H9 (cell line): ENCODE measurements at regions not wholly inside any gene's neighbourhood (a gene's known extent, or its start where the extent isn't known, plus 50 kb on each side); places are given as distances from the start of the nearest gene placed in this dataset.

ENCODE experiments used
- DNase-seq: peaks from one replicate; pipeline ENCODE4 v3.0.0-alpha.2; 2017
- H2AFZ ChIP-seq: one replicate; pipeline ENCODE4 v1.6.1; 2013; ENCODE audit warnings: mild to moderate bottlenecking, low read length, control low read depth, moderate library complexity
- H2AK5ac ChIP-seq: 2 replicates; pipeline ENCODE4 v1.6.1; 2013; ENCODE audit warnings: low read length, control low read depth, mixed read lengths; ENCODE audit not compliant: insufficient read length
- H2BK120ac ChIP-seq: one replicate; pipeline ENCODE4 v1.6.1; 2013; ENCODE audit warnings: low read depth, mild to moderate bottlenecking, low read length, control low read depth, inconsistent platforms; ENCODE audit not compliant: poor library complexity, severe bottlenecking
- H2BK12ac ChIP-seq: 2 replicates; pipeline ENCODE4 v1.6.1; 2013; ENCODE audit warnings: low read length, control low read depth, mixed read lengths, low read depth; ENCODE audit not compliant: insufficient read length
- H2BK15ac ChIP-seq: 2 replicates; pipeline ENCODE4 v1.6.1; 2013; ENCODE audit warnings: low read depth, low read length, control low read depth
- H2BK20ac ChIP-seq: one replicate; pipeline ENCODE4 v1.6.1; 2013; ENCODE audit warnings: low read depth, mild to moderate bottlenecking, low read length, control low read depth, inconsistent platforms; ENCODE audit not compliant: poor library complexity, severe bottlenecking
- H2BK5ac ChIP-seq: 2 replicates; pipeline ENCODE4 v1.6.1; 2013; ENCODE audit warnings: low read length, control low read depth, mixed read lengths; ENCODE audit not compliant: insufficient read length
- H3K14ac ChIP-seq: 2 replicates; pipeline ENCODE4 v1.6.1; 2013; ENCODE audit warnings: low read length, control low read depth; ENCODE audit not compliant: insufficient read depth
- H3K18ac ChIP-seq: 2 replicates; pipeline ENCODE4 v1.6.1; 2013; ENCODE audit warnings: low read depth, mild to moderate bottlenecking, mixed read lengths, low read length, control low read depth; ENCODE audit not compliant: insufficient read length
- H3K23ac ChIP-seq: 2 replicates; pipeline ENCODE4 v1.6.1; 2013; ENCODE audit warnings: low read length, control low read depth, mixed read lengths, low read depth; ENCODE audit not compliant: insufficient read length
- H3K23me2 ChIP-seq: 2 replicates; pipeline ENCODE4 v1.6.1; 2013; ENCODE audit warnings: low read depth, mild to moderate bottlenecking, mixed read lengths, low read length, control low read depth; ENCODE audit not compliant: insufficient read length, poor library complexity, severe bottlenecking
- H3K27ac ChIP-seq: 2 replicates; pipeline ENCODE4 v1.5.1; 2013; ENCODE audit warnings: low read length, control low read depth, mixed read lengths, low read depth; ENCODE audit not compliant: insufficient read length
- H3K27me3 ChIP-seq: 2 replicates; pipeline ENCODE4 v1.6.1; 2013; ENCODE audit warnings: low read length, control low read depth, inconsistent platforms; ENCODE audit not compliant: insufficient read depth
- H3K4ac ChIP-seq: 2 replicates; pipeline ENCODE4 v1.6.1; 2013; ENCODE audit warnings: low read depth, mild to moderate bottlenecking, control low read depth, inconsistent platforms, low read length, moderate library complexity
- H3K4me1 ChIP-seq: 2 replicates; pipeline ENCODE4 v1.6.1; 2013; ENCODE audit warnings: low read length, control low read depth, inconsistent platforms; ENCODE audit not compliant: insufficient read depth
- H3K4me2 ChIP-seq: 2 replicates; pipeline ENCODE4 v1.6.1; 2013; ENCODE audit warnings: low read length, control low read depth, mixed read lengths; ENCODE audit not compliant: insufficient read length, insufficient read depth
- H3K56ac ChIP-seq: 2 replicates; pipeline ENCODE4 v1.6.1; 2013; ENCODE audit warnings: low read depth, mild to moderate bottlenecking, mixed read lengths, low read length, control low read depth; ENCODE audit not compliant: insufficient read length
- H3K79me1 ChIP-seq: 2 replicates; pipeline ENCODE4 v1.6.1; 2013; ENCODE audit warnings: low read depth, mild to moderate bottlenecking, moderate library complexity, low read length, control low read depth, inconsistent platforms; ENCODE audit not compliant: insufficient read depth, poor library complexity, severe bottlenecking
- H3K79me2 ChIP-seq: 2 replicates; pipeline ENCODE4 v1.6.1; 2013; ENCODE audit warnings: low read length, control low read depth, inconsistent platforms; ENCODE audit not compliant: insufficient read depth
- H3K9ac ChIP-seq: 2 replicates; pipeline ENCODE4 v1.6.1; 2013; ENCODE audit warnings: low read length, control low read depth, mixed read lengths; ENCODE audit not compliant: insufficient read length; ENCODE audit errors: extremely low read depth
- H3K9me3 ChIP-seq: one replicate; pipeline ENCODE4 v1.6.1; 2013; ENCODE audit warnings: low read depth, low read length, inconsistent platforms; ENCODE audit not compliant: control insufficient read depth
- H3T11ph ChIP-seq: one replicate; pipeline ENCODE4 v1.6.1; 2013; ENCODE audit warnings: mild to moderate bottlenecking, low read length, control low read depth, inconsistent platforms
- H4K20me1 ChIP-seq: one replicate; pipeline ENCODE4 v1.6.1; 2013; ENCODE audit not compliant: control insufficient read depth, insufficient read length, insufficient read depth
- H4K5ac ChIP-seq: 2 replicates; pipeline ENCODE4 v1.6.1; 2013; ENCODE audit warnings: low read depth, mild to moderate bottlenecking, mixed read lengths, low read length, control low read depth; ENCODE audit not compliant: insufficient read length
- H4K8ac ChIP-seq: replicated peaks from 2 replicates; pipeline ENCODE4 v1.6.1; 2013; ENCODE audit warnings: low read length, control low read depth, mixed read lengths, low read depth; ENCODE audit not compliant: insufficient read length
- H4K91ac ChIP-seq: 2 replicates; pipeline ENCODE4 v1.6.1; 2013; ENCODE audit warnings: low read depth, mild to moderate bottlenecking, moderate library complexity, mixed read lengths, low read length, control low read depth; ENCODE audit not compliant: insufficient read length
- H3K27ac Mint-ChIP-seq, 3 experiments: 2 replicates in 2 of 3; 3 replicates in 1 of 3; pipeline ENCODE4 v1.8.0; 2020 to 2021; ENCODE audit warnings: mixed read lengths in 3 of 3, mild to moderate bottlenecking in 1 of 3, moderate library complexity in 1 of 3
- H3K27me3 Mint-ChIP-seq: 2 replicates; pipeline ENCODE4 v1.8.0; 2021; ENCODE audit warnings: low read depth, mild to moderate bottlenecking, moderate library complexity, mixed read lengths
- H3K36me3 Mint-ChIP-seq, 3 experiments: 2 replicates in 2 of 3; 3 replicates in 1 of 3; pipeline ENCODE4 v1.8.0; 2020 to 2021; ENCODE audit warnings: low read depth in 3 of 3, mixed read lengths in 3 of 3; ENCODE audit not compliant: insufficient read depth in 1 of 3
- H3K4me1 Mint-ChIP-seq, 2 experiments: 2 replicates each; pipeline ENCODE4 v1.8.0; 2020; ENCODE audit warnings: mixed read lengths in 2 of 2
- H3K4me3 Mint-ChIP-seq, 2 experiments: 2 replicates in 1 of 2; 3 replicates in 1 of 2; pipeline ENCODE4 v1.8.0; 2020 to 2021; ENCODE audit warnings: mild to moderate bottlenecking in 2 of 2, mixed read lengths in 2 of 2, moderate library complexity in 1 of 2
- H3K9me3 Mint-ChIP-seq, 2 experiments: 2 replicates in 1 of 2; 3 replicates in 1 of 2; pipeline ENCODE4 v1.8.0; 2020; ENCODE audit warnings: mild to moderate bottlenecking in 2 of 2, mixed read lengths in 2 of 2, moderate library complexity in 1 of 2
- WGBS: extraction: QIAGEN DNeasy Blood & Tissue Kit; methylation state at CpG from one replicate; pipeline ENCODE4 v1.1.7; 2013; ENCODE audit warnings: missing lambda C conversion rate, low lambda C conversion rate, mixed read lengths; ENCODE audit not compliant: insufficient read length; ENCODE audit errors: extremely low coverage; 5-methylcytosine and 5-hydroxymethylcytosine counted together
- TF ChIP-seq, protein P1 (sequence below): fragments of 200-600 bp; sonication (generic); conservative IDR thresholded peaks from 3 replicates; pipeline ENCODE4 v1.8.0; 2021; ENCODE audit warnings: antibody characterized with exemption, mild to moderate bottlenecking

DNA sequence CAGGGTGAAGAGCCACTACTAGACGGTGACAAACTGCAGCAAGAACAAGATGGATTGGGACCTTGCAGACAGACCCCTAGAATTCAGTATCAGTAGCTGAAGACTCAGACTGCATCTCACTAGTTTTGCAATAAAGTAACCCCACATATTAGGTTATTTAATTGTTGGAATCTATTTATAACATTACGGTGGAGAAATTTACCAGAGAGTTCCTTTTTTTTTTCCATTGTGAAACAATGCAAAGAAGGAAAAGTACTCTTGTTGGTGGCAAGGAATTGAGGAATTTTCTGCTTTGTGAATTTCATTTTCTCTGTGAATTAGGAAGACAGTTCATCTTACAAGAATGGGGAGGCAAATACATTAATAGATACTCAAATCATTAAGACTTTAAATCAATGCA lies 185.7 kb upstream of the PPFIA2 start:
- no CpG with 5 or more reads among the region's 2 CpGs for WGBS
- H3K4me3 Mint-ChIP-seq = no peak overlapping the region

More for the DNA sequence above, 185.7 kb upstream of the PPFIA2 start:
- no peak overlapping the region for H3K27ac ChIP-seq
- no peaks in the 10 kb centered on the region for H3K23me2 ChIP-seq
- no peak overlapping the region for H2BK15ac ChIP-seq
- no peak overlapping the region for H2BK120ac ChIP-seq
- H4K5ac ChIP-seq = no peak overlapping the region
- no peak overlapping the region for H2AK5ac ChIP-seq
- no peaks in the 10 kb centered on the region for H3K9me3 ChIP-seq
- Mint-ChIP-seq H3K27ac (no peak overlapping the region), H3K9me3 (no peaks in the 10 kb centered on the region; a peak in 1 of 5 replicates), H3K36me3 (no peaks in the 10 kb centered on the region), H3K27me3 (no peaks in the 10 kb centered on the region), H3K4me1 (no peaks in the 10 kb centered on the region)
- H3K4ac ChIP-seq = no peak overlapping the region
- TF ChIP-seq, protein P1, sequence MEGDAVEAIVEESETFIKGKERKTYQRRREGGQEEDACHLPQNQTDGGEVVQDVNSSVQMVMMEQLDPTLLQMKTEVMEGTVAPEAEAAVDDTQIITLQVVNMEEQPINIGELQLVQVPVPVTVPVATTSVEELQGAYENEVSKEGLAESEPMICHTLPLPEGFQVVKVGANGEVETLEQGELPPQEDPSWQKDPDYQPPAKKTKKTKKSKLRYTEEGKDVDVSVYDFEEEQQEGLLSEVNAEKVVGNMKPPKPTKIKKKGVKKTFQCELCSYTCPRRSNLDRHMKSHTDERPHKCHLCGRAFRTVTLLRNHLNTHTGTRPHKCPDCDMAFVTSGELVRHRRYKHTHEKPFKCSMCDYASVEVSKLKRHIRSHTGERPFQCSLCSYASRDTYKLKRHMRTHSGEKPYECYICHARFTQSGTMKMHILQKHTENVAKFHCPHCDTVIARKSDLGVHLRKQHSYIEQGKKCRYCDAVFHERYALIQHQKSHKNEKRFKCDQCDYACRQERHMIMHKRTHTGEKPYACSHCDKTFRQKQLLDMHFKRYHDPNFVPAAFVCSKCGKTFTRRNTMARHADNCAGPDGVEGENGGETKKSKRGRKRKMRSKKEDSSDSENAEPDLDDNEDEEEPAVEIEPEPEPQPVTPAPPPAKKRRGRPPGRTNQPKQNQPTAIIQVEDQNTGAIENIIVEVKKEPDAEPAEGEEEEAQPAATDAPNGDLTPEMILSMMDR = no peak
- no peaks in the 10 kb centered on the region for H3K79me2 ChIP-seq
- no peaks in the 10 kb centered on the region for H4K20me1 ChIP-seq
- H4K91ac ChIP-seq = no peak overlapping the region
- H3K23ac ChIP-seq = no peak overlapping the region
- no peaks in the 10 kb centered on the region for H3K27me3 ChIP-seq
- no peaks in the 10 kb centered on the region for H3K4me1 ChIP-seq
- no peak overlapping the region for H3K14ac ChIP-seq
- no peak overlapping the region for H3K9ac ChIP-seq
- no peaks in the 10 kb centered on the region for H3K79me1 ChIP-seq
- H2BK5ac ChIP-seq = no peak overlapping the region
- no peak for DNase-seq
- H2BK20ac ChIP-seq = no peak overlapping the region
- no peak overlapping the region for H3K4me2 ChIP-seq
- no peak overlapping the region for H2BK12ac ChIP-seq
- H3T11ph ChIP-seq = no peak overlapping the region
- H3K18ac ChIP-seq = no peak overlapping the region
- H4K8ac ChIP-seq = no peak overlapping the region
- H2AFZ ChIP-seq = no peak overlapping the region
- H3K56ac ChIP-seq = no peak overlapping the region
